ENCODE measurements at regions not wholly inside any gene's neighbourhood (a gene's known extent, or its start where the extent isn't known, plus 50 kb on each side); places are given as distances from the start of the nearest gene placed in this dataset.

- FAIRE-seq (no peak), DNase-seq (no peak)
- H3K36me3 ChIP-seq (ENCODE audit: control insufficient read depth in 3 of 3, insufficient read depth in 2 of 3, low read depth in 1 of 3, low read length in 3 of 3): no peaks in the 10 kb centered on the region
- H3K27me3 ChIP-seq (ENCODE audit: control insufficient read depth in 3 of 3, insufficient read depth in 3 of 3, low read length in 3 of 3): no peaks in the 10 kb centered on the region
- no peak overlapping the region for H3K27ac ChIP-seq (ENCODE audit: low read depth in 1 of 3, low read length in 2 of 3)
- no peak overlapping the region for H3K4me3 ChIP-seq (ENCODE audit: low read depth in 1 of 3, low read length in 3 of 3)
- H3K9me3 ChIP-seq (ENCODE audit: control insufficient read depth in 2 of 2, insufficient read depth in 1 of 2, low read depth in 1 of 2, low read length in 1 of 2): no peaks in the 10 kb centered on the region
- H3K4me1 ChIP-seq (ENCODE audit: control insufficient read depth in 3 of 3, insufficient read depth in 2 of 3, low read depth in 1 of 3, low read length in 2 of 3): no peaks in the 10 kb centered on the region
- WGBS, 3 donors: 36 to 60% (median 39%) methylated on average over 2 of the region's 2 CpGs
Measured at GRCh38 chr21:24220446-24220845, 1386.8 kb downstream of the MRPL39 start.

- no peaks in the 10 kb centered on the region for H3K27me3 ChIP-seq (ENCODE audit: control insufficient read depth in 3 of 3, insufficient read depth in 3 of 3, low read length in 3 of 3)
- no peaks in the 10 kb centered on the region for H3K9me3 ChIP-seq (ENCODE audit: control insufficient read depth in 2 of 2, insufficient read depth in 1 of 2, low read depth in 1 of 2, low read length in 1 of 2)
- no peak overlapping the region for H3K4me3 ChIP-seq (ENCODE audit: low read depth in 1 of 3, low read length in 3 of 3)
- H3K36me3 ChIP-seq (ENCODE audit: control insufficient read depth in 3 of 3, insufficient read depth in 2 of 3, low read depth in 1 of 3, low read length in 3 of 3): no peaks in the 10 kb centered on the region
- no peaks in the 10 kb centered on the region for H3K4me1 ChIP-seq (ENCODE audit: control insufficient read depth in 3 of 3, insufficient read depth in 2 of 3, low read depth in 1 of 3, low read length in 2 of 3)
- no peak for DNase-seq
- no peak overlapping the region for H3K27ac ChIP-seq (ENCODE audit: low read depth in 1 of 3, low read length in 2 of 3)
- no peak for FAIRE-seq
- WGBS, 3 donors: 50 to 59% (median 56%) methylated on average over 4 of the region's 4 CpGs
Measured at GRCh38 chr21:24217151-24217550, 1390.1 kb downstream of the MRPL39 start.

- Histone ChIP-seq H3K27ac (ENCODE audit: low read depth in 1 of 3, low read length in 2 of 3) (no peak overlapping the region), H3K9me3 (ENCODE audit: control insufficient read depth in 2 of 2, insufficient read depth in 1 of 2, low read depth in 1 of 2, low read length in 1 of 2) (peaks cover 3 to 9% of the 10 kb centered on the region in 2 donors), H3K4me3 (ENCODE audit: low read depth in 1 of 3, low read length in 3 of 3) (no peak overlapping the region), H3K4me1 (ENCODE audit: control insufficient read depth in 3 of 3, insufficient read depth in 2 of 3, low read depth in 1 of 3, low read length in 2 of 3) (no peaks in the 10 kb centered on the region), H3K36me3 (ENCODE audit: control insufficient read depth in 3 of 3, insufficient read depth in 2 of 3, low read depth in 1 of 3, low read length in 3 of 3) (no peaks in the 10 kb centered on the region), H3K27me3 (ENCODE audit: control insufficient read depth in 3 of 3, insufficient read depth in 3 of 3, low read length in 3 of 3) (no peaks in the 10 kb centered on the region)
- FAIRE-seq (no peak), DNase-seq (no peak)
- WGBS, 3 donors: 72 to 80% (median 79%) methylated on average over 5 of the region's 5 CpGs
Measured at GRCh38 chr21:24210130-24210529, 1397.2 kb downstream of the MRPL39 start.

DNA sequence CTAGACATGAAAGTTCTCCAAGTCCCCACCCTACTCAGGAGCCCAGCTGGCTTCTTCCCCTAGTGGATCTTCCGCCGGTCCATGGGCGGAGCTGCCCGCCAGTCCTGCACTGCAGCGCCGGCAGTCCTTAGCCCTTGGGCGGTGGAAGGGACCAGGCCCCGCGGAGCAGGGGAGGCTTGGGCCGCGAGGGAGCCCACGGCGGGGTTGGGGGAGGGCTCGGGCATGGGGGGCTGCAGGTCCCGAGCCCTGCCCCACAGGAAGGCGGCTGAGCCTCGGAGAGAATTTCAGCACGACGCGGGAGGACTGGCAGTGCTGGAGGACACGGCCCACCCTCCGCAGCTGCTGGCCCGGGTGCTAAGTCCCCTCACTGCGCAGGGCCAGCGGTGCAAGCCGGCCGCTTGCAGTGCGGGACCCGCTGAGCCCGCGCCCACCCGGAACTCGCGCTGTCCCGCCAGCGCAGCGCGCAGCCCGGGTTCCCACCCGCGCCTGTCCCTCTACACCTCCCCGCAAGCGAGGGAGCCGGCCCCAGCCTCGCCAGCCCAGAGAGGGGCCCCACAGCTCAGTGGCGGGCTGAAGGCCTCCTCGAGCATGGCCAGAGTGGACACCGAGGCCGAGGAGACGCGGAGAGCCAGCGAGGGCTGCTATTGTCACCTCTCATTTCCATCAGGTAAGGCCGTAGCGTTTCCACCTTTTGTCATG, 1398.6 kb downstream of the MRPL39 start:
- H3K27me3 ChIP-seq (ENCODE audit: control insufficient read depth in 3 of 3, insufficient read depth in 3 of 3, low read length in 3 of 3): no peaks in the 10 kb centered on the region
- no peaks in the 10 kb centered on the region for H3K36me3 ChIP-seq (ENCODE audit: control insufficient read depth in 3 of 3, insufficient read depth in 2 of 3, low read depth in 1 of 3, low read length in 3 of 3)
- WGBS, 3 donors: 94 to 98% (median 94%) methylated on average over 49 to 54 of the region's 54 CpGs
- H3K4me1 ChIP-seq (ENCODE audit: control insufficient read depth in 3 of 3, insufficient read depth in 2 of 3, low read depth in 1 of 3, low read length in 2 of 3): no peaks in the 10 kb centered on the region
- DNase-seq (no peak), FAIRE-seq (no peak)
- H3K27ac ChIP-seq (ENCODE audit: low read depth in 1 of 3, low read length in 2 of 3): no peak overlapping the region
- no peak overlapping the region for H3K4me3 ChIP-seq (ENCODE audit: low read depth in 1 of 3, low read length in 3 of 3)
- H3K9me3 ChIP-seq (ENCODE audit: control insufficient read depth in 2 of 2, insufficient read depth in 1 of 2, low read depth in 1 of 2, low read length in 1 of 2): peaks cover 3 to 9% of the 10 kb centered on the region in 2 donors

- FAIRE-seq: no peak
- Histone ChIP-seq H3K27ac (ENCODE audit: low read depth in 1 of 3, low read length in 2 of 3) (no peak overlapping the region), H3K27me3 (ENCODE audit: control insufficient read depth in 3 of 3, insufficient read depth in 3 of 3, low read length in 3 of 3) (no peaks in the 10 kb centered on the region), H3K9me3 (ENCODE audit: control insufficient read depth in 2 of 2, insufficient read depth in 1 of 2, low read depth in 1 of 2, low read length in 1 of 2) (peaks cover 3 to 9% of the 10 kb centered on the region in 2 donors), H3K4me3 (ENCODE audit: low read depth in 1 of 3, low read length in 3 of 3) (no peak overlapping the region), H3K4me1 (ENCODE audit: control insufficient read depth in 3 of 3, insufficient read depth in 2 of 3, low read depth in 1 of 3, low read length in 2 of 3) (no peaks in the 10 kb centered on the region), H3K36me3 (ENCODE audit: control insufficient read depth in 3 of 3, insufficient read depth in 2 of 3, low read depth in 1 of 3, low read length in 3 of 3) (no peaks in the 10 kb centered on the region)
- DNase-seq: no peak
- 29 to 59% (median 35%) methylated on average over 2 of the region's 2 CpGs for WGBS, 3 donors
Measured at GRCh38 chr21:24205319-24205718, 1402.0 kb downstream of the MRPL39 start.

GRCh38 chr21:24204641-24205040, 1402.6 kb downstream of the MRPL39 start:
- Histone ChIP-seq H3K9me3 (ENCODE audit: control insufficient read depth in 2 of 2, insufficient read depth in 1 of 2, low read depth in 1 of 2, low read length in 1 of 2) (peaks cover 3 to 9% of the 10 kb centered on the region in 2 donors), H3K4me3 (ENCODE audit: low read depth in 1 of 3, low read length in 3 of 3) (no peak overlapping the region), H3K36me3 (ENCODE audit: control insufficient read depth in 3 of 3, insufficient read depth in 2 of 3, low read depth in 1 of 3, low read length in 3 of 3) (no peaks in the 10 kb centered on the region), H3K27me3 (ENCODE audit: control insufficient read depth in 3 of 3, insufficient read depth in 3 of 3, low read length in 3 of 3) (no peaks in the 10 kb centered on the region), H3K4me1 (ENCODE audit: control insufficient read depth in 3 of 3, insufficient read depth in 2 of 3, low read depth in 1 of 3, low read length in 2 of 3) (no peaks in the 10 kb centered on the region), H3K27ac (ENCODE audit: low read depth in 1 of 3, low read length in 2 of 3) (no peak overlapping the region)
- WGBS, 3 donors: 77 to 82% (median 77%) methylated on average over 6 of the region's 6 CpGs
- FAIRE-seq: no peak
- DNase-seq: no peak

DNA sequence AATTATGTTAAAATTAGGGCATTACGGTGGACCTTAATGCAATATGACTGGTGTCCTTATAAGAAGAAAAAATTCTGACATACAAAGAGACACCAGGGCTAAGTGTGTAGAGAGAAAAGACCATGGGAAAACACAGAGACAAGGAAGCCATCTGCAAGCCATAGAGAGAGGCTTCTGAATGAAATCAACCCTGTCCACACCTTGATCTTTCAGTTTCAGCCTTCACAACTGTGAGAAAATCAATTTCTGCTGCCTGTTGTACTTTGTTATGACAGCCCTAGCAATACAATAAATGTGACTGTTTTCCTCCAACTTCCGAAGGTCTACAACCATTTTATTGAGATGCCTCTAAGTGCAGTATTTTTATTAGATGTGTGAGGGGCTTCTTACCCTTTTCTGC, 1407.2 kb downstream of the MRPL39 start:
- FAIRE-seq (no peak), DNase-seq (no peak)
- no peaks in the 10 kb centered on the region for H3K36me3 ChIP-seq (ENCODE audit: control insufficient read depth in 3 of 3, insufficient read depth in 2 of 3, low read depth in 1 of 3, low read length in 3 of 3)
- WGBS, 3 donors: 86 to 90% (median 87%) methylated on average over 2 of the region's 2 CpGs
- H3K27me3 ChIP-seq (ENCODE audit: control insufficient read depth in 3 of 3, insufficient read depth in 3 of 3, low read length in 3 of 3): no peaks in the 10 kb centered on the region
- H3K9me3 ChIP-seq (ENCODE audit: control insufficient read depth in 2 of 2, insufficient read depth in 1 of 2, low read depth in 1 of 2, low read length in 1 of 2): peaks cover 0 to 1% of the 10 kb centered on the region in 2 donors
- H3K4me3 ChIP-seq (ENCODE audit: low read depth in 1 of 3, low read length in 3 of 3): no peak overlapping the region
- H3K27ac ChIP-seq (ENCODE audit: low read depth in 1 of 3, low read length in 2 of 3): no peak overlapping the region
- no peaks in the 10 kb centered on the region for H3K4me1 ChIP-seq (ENCODE audit: control insufficient read depth in 3 of 3, insufficient read depth in 2 of 3, low read depth in 1 of 3, low read length in 2 of 3)

DNA sequence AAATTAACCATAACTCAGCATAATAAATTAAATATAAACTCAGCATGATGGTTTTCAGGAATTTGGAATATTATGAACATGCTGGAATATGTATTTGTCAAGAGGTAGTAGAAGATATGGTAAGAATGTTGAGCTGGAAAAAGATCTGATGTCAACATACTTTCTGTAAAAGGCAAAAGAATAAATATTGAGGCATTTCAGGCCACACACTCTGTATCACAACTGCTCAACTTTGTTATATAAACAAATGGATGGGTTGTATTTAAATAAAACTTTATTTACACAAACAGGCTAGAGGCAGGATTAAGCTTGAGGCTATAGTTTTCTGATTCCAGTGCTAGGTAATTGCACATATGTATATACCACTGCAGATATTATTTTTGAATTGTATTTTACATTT, 1409.4 kb downstream of the MRPL39 start:
- no peaks in the 10 kb centered on the region for H3K4me1 ChIP-seq (ENCODE audit: control insufficient read depth in 3 of 3, insufficient read depth in 2 of 3, low read depth in 1 of 3, low read length in 2 of 3)
- H3K27me3 ChIP-seq (ENCODE audit: control insufficient read depth in 3 of 3, insufficient read depth in 3 of 3, low read length in 3 of 3): no peaks in the 10 kb centered on the region
- FAIRE-seq: no peak
- H3K27ac ChIP-seq (ENCODE audit: low read depth in 1 of 3, low read length in 2 of 3): no peak overlapping the region
- peaks cover 0 to 1% of the 10 kb centered on the region in 2 donors for H3K9me3 ChIP-seq (ENCODE audit: control insufficient read depth in 2 of 2, insufficient read depth in 1 of 2, low read depth in 1 of 2, low read length in 1 of 2)
- H3K36me3 ChIP-seq (ENCODE audit: control insufficient read depth in 3 of 3, insufficient read depth in 2 of 3, low read depth in 1 of 3, low read length in 3 of 3): no peaks in the 10 kb centered on the region
- H3K4me3 ChIP-seq (ENCODE audit: low read depth in 1 of 3, low read length in 3 of 3): no peak overlapping the region
- DNase-seq: no peak

- peaks cover 0 to 1% of the 10 kb centered on the region in 2 donors for H3K9me3 ChIP-seq (ENCODE audit: control insufficient read depth in 2 of 2, insufficient read depth in 1 of 2, low read depth in 1 of 2, low read length in 1 of 2)
- H3K36me3 ChIP-seq (ENCODE audit: control insufficient read depth in 3 of 3, insufficient read depth in 2 of 3, low read depth in 1 of 3, low read length in 3 of 3): no peaks in the 10 kb centered on the region
- WGBS, 3 donors: 74 to 78% (median 76%) methylated on average over 5 of the region's 5 CpGs
- H3K27me3 ChIP-seq (ENCODE audit: control insufficient read depth in 3 of 3, insufficient read depth in 3 of 3, low read length in 3 of 3): no peaks in the 10 kb centered on the region
- FAIRE-seq: no peak
- no peak overlapping the region for H3K27ac ChIP-seq (ENCODE audit: low read depth in 1 of 3, low read length in 2 of 3)
- no peaks in the 10 kb centered on the region for H3K4me1 ChIP-seq (ENCODE audit: control insufficient read depth in 3 of 3, insufficient read depth in 2 of 3, low read depth in 1 of 3, low read length in 2 of 3)
- no peak overlapping the region for H3K4me3 ChIP-seq (ENCODE audit: low read depth in 1 of 3, low read length in 3 of 3)
- no peak for DNase-seq
Measured at GRCh38 chr21:24197132-24197643, 1410.1 kb downstream of the MRPL39 start.
